ENCODE measurements at regions not wholly inside any gene's neighbourhood (a gene's known extent, or its start where the extent isn't known, plus 50 kb on each side); places are given as distances from the start of the nearest gene placed in this dataset.

DNA sequence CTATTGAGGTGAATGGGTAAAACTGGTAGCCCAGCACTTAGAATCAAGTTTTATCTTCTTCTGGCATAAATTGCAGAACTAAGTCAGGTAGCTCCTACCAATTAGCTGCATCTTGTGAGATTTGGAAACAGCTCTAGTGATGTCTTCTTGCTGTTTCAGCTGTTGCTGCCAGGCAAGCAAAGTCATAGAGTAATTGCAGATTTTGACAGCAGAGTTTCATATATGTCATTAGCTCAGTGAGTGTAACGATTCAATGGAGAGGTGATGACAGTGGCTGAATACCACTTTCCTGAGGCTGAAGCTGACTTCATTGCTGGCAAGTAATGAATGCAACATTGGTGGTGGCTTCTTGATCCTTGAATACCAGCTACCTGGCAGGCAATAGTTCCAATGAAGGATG lies 1109.7 kb upstream of the CDH18 start:
- H3K9me3 ChIP-seq = no peaks in the 10 kb centered on the region
- no peaks in the 10 kb centered on the region for H3K27me3 ChIP-seq
- H3K4me1 ChIP-seq = no peaks in the 10 kb centered on the region
- H3K27ac ChIP-seq = no peak overlapping the region
- H3K4me3 ChIP-seq = no peak overlapping the region
- intact Hi-C loops (cut with DNase I) = no loop called here
- TF ChIP-seq, protein P1, sequence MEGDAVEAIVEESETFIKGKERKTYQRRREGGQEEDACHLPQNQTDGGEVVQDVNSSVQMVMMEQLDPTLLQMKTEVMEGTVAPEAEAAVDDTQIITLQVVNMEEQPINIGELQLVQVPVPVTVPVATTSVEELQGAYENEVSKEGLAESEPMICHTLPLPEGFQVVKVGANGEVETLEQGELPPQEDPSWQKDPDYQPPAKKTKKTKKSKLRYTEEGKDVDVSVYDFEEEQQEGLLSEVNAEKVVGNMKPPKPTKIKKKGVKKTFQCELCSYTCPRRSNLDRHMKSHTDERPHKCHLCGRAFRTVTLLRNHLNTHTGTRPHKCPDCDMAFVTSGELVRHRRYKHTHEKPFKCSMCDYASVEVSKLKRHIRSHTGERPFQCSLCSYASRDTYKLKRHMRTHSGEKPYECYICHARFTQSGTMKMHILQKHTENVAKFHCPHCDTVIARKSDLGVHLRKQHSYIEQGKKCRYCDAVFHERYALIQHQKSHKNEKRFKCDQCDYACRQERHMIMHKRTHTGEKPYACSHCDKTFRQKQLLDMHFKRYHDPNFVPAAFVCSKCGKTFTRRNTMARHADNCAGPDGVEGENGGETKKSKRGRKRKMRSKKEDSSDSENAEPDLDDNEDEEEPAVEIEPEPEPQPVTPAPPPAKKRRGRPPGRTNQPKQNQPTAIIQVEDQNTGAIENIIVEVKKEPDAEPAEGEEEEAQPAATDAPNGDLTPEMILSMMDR (IDR thresholded peaks at IDR 0.05) = no peak
- ATAC-seq (no peak), DNase-seq (no peak), FAIRE-seq (no peak)
- WGBS, 2 donors = 43 to 65% methylated on average over 1 of the region's 1 CpG
- no peaks in the 10 kb centered on the region for H3K36me3 ChIP-seq

DNA sequence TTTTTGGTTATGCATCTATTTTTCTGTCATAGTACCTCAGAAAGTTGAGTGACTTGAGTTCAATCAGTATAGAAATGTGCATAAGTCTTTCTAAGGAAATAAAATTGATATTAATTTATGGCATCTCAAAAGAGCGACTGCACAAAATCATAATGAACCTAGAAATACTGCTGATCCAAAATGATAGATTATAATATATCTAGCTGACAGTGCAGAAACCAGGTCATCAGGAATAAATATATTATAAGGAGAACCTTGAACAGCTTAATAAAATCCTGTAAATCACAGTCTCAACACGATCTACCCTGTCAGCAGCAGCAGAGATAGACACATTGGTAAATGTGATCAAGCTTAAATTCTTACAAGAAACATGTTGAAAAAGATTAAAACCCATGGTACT lies 1106.6 kb upstream of the CDH18 start:
- Histone ChIP-seq H3K9me3 (no peaks in the 10 kb centered on the region), H3K36me3 (no peaks in the 10 kb centered on the region), H3K4me3 (no peak overlapping the region), H3K27me3 (no peaks in the 10 kb centered on the region), H3K27ac (no peak overlapping the region), H3K4me1 (no peaks in the 10 kb centered on the region)
- intact Hi-C loops (cut with DNase I) = no loop called here
- DNase-seq (no peak), ATAC-seq (no peak), FAIRE-seq (no peak)
- WGBS, 2 donors = 39 to 53% methylated on average over 2 of the region's 2 CpGs
- TF ChIP-seq, protein P1 (IDR thresholded peaks at IDR 0.05) = no peak

DNA sequence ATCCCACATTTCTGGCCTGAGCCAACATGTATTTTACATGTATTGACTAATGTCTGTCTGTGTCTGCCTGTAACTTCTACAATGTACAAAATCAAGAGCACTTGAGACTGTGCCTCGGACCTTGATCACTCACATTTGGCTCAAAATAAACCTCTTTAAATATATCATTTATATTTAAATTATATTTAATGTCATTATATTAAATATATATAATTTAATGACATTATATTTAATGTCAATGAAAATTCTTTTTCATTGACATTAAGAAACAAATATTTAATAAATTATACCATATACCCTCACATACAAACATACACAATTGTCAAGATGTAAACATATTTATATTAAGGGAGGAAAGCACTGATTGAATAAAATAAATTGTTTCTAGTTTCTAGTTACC lies 1099.8 kb upstream of the CDH18 start:
- intact Hi-C loops (cut with DNase I) = no loop called here
- 51% methylated on average over 1 of the region's 1 CpG for WGBS, 2 donors

DNA sequence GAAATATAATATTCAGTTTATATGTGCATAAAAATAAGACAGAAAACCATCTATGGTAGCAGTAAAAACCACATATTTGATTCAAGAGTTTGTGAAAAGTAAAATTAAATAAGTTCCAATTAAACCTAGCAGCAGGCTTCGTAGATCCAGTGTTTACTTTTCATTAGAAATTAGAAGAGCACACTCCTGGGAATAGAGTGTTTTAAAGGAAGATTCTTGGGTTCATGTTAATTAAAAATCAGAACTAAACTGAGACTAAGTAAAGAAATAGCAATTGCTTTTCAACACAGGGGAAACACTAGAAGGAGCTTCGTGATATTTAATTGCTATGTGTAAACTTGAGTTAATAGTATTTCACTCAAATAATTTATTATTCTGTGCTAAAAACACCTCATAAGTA lies 1097.8 kb upstream of the CDH18 start:
- intact Hi-C loops (cut with DNase I) = no loop called here
- 44 to 47% methylated on average over 2 of the region's 2 CpGs for WGBS, 2 donors
- DNase-seq (no peak), FAIRE-seq (no peak), ATAC-seq (no peak)
- Histone ChIP-seq H3K27ac (no peak overlapping the region), H3K4me3 (no peak overlapping the region), H3K36me3 (no peaks in the 10 kb centered on the region), H3K4me1 (no peaks in the 10 kb centered on the region), H3K27me3 (no peaks in the 10 kb centered on the region), H3K9me3 (no peaks in the 10 kb centered on the region)
- TF ChIP-seq, protein P1 (IDR thresholded peaks at IDR 0.05) = no peak

More for the DNA sequence above, 1099.8 kb upstream of the CDH18 start:
- no peak for DNase-seq
- Histone ChIP-seq H3K4me1 (no peaks in the 10 kb centered on the region), H3K27me3 (no peaks in the 10 kb centered on the region), H3K4me3 (no peak overlapping the region), H3K36me3 (no peaks in the 10 kb centered on the region), H3K27ac (no peak overlapping the region), H3K9me3 (no peaks in the 10 kb centered on the region)
- ATAC-seq = no peak
- TF ChIP-seq, protein P1 (IDR thresholded peaks at IDR 0.05) = no peak
- FAIRE-seq = peak; percentile 41

DNA sequence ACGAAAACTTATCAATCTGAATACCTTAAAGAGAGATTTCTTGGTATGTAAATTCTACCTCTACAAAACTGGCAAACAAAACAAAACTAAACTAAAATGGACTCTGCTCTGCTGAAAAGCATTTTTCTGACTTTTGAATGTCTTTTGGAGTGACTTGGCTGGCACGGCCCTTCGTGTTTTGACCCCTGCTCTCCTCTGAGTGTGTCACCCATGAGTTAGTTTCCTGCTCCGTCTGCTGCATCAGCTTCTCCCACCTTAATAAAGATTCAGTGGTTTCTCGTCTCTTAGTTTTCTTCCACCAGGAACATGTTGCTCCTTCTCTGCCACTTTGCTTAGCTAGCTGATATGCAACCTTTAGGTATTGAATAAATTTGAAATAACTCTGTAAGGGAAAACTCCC lies 1084.0 kb upstream of the CDH18 start:
- Histone ChIP-seq H3K36me3 (no peaks in the 10 kb centered on the region), H3K4me1 (no peaks in the 10 kb centered on the region), H3K27me3 (no peaks in the 10 kb centered on the region), H3K9me3 (no peaks in the 10 kb centered on the region), H3K27ac (no peak overlapping the region), H3K4me3 (no peak overlapping the region)
- no peak for ATAC-seq
- no peak for FAIRE-seq
- intact Hi-C loops (cut with DNase I) = no loop called here
- TF ChIP-seq, protein P1 (IDR thresholded peaks at IDR 0.05) = no peak
- 56 to 74% methylated on average over 5 of the region's 5 CpGs for WGBS, 2 donors
- DNase-seq = no peak
